ENCODE measurements at regions not wholly inside any gene's neighbourhood (a gene's known extent, or its start where the extent isn't known, plus 50 kb on each side); places are given as distances from the start of the nearest gene placed in this dataset.

DNA sequence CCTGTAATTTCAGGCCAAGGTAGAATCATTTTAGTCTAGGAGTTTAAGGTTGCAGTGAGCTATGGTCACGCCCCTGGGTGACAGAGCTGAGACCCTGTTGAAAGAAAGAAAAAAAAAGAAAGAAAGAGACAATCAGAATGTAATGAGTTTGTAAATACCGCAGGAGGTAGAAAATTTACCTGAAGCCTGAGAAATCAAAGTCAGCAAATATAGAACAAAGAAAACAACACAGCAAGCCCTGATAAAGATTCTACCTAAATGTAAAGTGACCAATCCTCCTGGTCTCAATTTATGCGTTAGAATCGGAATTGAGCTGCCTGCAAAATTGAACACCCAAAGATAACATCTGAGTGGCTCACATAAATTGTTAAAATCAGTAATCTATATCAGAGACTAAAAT is 146.5 kb upstream of the ZNF184 start:
- TF ChIP-seq, protein P1, sequence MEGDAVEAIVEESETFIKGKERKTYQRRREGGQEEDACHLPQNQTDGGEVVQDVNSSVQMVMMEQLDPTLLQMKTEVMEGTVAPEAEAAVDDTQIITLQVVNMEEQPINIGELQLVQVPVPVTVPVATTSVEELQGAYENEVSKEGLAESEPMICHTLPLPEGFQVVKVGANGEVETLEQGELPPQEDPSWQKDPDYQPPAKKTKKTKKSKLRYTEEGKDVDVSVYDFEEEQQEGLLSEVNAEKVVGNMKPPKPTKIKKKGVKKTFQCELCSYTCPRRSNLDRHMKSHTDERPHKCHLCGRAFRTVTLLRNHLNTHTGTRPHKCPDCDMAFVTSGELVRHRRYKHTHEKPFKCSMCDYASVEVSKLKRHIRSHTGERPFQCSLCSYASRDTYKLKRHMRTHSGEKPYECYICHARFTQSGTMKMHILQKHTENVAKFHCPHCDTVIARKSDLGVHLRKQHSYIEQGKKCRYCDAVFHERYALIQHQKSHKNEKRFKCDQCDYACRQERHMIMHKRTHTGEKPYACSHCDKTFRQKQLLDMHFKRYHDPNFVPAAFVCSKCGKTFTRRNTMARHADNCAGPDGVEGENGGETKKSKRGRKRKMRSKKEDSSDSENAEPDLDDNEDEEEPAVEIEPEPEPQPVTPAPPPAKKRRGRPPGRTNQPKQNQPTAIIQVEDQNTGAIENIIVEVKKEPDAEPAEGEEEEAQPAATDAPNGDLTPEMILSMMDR (IDR thresholded peaks at IDR 0.05) = no peak
- no peak overlapping the region for H3K9ac ChIP-seq
- H3K27me3 ChIP-seq (ENCODE audit: control insufficient read depth, insufficient read depth, low read length) = peaks cover 5% of the 10 kb centered on the region
- H3K79me2 ChIP-seq = no peaks in the 10 kb centered on the region
- no peaks in the 10 kb centered on the region for H3K36me3 ChIP-seq (ENCODE audit: control insufficient read depth, insufficient read depth, low read length)
- H3K4me1 ChIP-seq = no peaks in the 10 kb centered on the region
- no peak overlapping the region for H3K4me3 ChIP-seq (ENCODE audit: low read depth, low read length)
- H3K9me3 ChIP-seq (ENCODE audit: control insufficient read depth, low read length) = no peaks in the 10 kb centered on the region
- no peak overlapping the region for H3K4me2 ChIP-seq (ENCODE audit: low read length)
- H2AFZ ChIP-seq = no peak overlapping the region
- H3K27ac ChIP-seq = no peak overlapping the region

DNA sequence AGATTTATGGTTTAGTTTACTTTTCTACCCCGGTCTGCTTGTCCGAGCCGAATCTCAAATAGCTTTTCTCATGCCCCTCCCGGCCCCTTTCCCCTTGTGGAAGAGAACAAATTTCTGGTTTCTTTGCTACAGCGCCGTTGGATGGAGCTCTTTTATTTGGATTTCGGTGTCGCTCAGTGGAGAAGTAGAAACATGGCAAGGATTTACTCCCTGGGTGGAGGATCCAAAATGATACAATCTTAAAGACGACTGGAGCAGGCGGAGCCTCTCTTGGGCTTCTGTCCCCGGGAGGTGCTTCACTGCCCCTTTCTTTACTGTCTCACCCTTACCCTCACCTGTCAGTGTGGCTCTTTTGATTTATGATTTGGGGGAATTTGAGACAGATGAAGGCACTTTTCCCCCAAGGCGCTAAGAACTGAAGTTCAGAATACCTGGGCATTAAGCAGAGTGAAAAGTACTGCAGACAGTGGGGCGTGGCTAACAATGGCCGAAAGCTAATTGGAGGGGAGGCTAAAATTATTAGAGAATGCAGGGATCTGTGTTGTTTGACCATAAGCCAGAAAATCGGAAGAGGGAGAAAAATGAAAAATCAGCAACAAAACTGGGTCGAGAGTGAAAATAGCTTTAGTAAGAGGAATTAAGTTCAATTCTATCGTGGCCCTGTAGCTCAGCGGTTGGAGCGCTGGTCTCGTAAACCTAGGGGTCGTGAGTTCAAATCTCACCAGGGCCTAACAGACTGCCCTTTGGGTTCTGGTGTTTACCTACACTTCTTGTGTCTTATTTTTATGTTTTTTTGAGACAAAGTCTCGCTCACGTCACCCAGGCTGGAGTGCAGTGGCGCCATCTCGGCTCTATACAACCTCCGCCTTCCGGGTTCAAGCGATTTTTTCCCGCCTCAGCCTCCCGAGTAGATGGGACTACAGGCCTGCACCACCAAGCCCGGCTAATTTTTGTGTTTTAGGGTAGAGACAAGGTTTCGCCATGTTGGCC is 145.1 kb upstream of the ZNF184 start:
- TF ChIP-seq, protein P1 (IDR thresholded peaks at IDR 0.05) = no peak

DNA sequence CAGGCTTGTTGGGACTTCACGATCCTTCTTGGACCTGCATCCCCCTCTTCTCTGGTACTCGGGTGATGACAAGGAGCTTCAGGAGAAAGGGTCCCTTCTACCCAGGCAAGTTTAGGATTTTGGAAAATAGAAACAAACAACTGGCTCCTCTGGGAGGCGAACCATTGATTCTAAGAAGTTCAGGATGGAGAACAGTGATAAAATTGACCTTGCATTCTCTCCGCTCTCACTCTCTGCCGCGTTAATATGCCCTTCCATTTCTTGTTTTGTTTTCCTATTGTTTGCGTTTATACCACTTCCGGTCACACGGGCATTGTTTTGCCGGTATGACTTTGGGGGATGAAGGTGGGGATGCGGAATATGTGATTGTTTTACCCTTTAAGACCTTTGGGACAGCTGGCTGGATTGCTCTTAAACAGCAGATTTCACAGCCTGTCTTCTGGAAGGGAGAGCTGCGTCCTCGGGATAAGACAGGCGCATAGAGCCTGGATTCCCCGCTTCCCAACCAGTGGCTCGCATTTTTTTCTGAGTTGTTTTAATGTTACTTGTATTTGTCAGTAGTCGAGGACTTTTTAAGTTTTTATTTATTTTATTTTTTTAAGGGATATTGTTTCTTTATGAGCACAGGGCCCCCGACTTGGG is 144.3 kb upstream of the ZNF184 start:
- peaks cover 5% of the 10 kb centered on the region for H3K27me3 ChIP-seq (ENCODE audit: control insufficient read depth, insufficient read depth, low read length)

More for the DNA sequence above, 145.1 kb upstream of the ZNF184 start:
- no peak overlapping the region for H3K9ac ChIP-seq
- no peaks in the 10 kb centered on the region for H3K9me3 ChIP-seq (ENCODE audit: control insufficient read depth, low read length)
- H3K36me3 ChIP-seq (ENCODE audit: control insufficient read depth, insufficient read depth, low read length) = no peaks in the 10 kb centered on the region
- no peak overlapping the region for H3K27ac ChIP-seq
- no peaks in the 10 kb centered on the region for H3K79me2 ChIP-seq
- H2AFZ ChIP-seq = peak overlapping the region; percentile 62
- no peaks in the 10 kb centered on the region for H3K4me1 ChIP-seq
- no peak overlapping the region for H3K4me3 ChIP-seq (ENCODE audit: low read depth, low read length)
- peak overlapping the region; percentile 8 for H3K4me2 ChIP-seq (ENCODE audit: low read length)
- H3K27me3 ChIP-seq (ENCODE audit: control insufficient read depth, insufficient read depth, low read length) = peaks cover 5% of the 10 kb centered on the region

DNA sequence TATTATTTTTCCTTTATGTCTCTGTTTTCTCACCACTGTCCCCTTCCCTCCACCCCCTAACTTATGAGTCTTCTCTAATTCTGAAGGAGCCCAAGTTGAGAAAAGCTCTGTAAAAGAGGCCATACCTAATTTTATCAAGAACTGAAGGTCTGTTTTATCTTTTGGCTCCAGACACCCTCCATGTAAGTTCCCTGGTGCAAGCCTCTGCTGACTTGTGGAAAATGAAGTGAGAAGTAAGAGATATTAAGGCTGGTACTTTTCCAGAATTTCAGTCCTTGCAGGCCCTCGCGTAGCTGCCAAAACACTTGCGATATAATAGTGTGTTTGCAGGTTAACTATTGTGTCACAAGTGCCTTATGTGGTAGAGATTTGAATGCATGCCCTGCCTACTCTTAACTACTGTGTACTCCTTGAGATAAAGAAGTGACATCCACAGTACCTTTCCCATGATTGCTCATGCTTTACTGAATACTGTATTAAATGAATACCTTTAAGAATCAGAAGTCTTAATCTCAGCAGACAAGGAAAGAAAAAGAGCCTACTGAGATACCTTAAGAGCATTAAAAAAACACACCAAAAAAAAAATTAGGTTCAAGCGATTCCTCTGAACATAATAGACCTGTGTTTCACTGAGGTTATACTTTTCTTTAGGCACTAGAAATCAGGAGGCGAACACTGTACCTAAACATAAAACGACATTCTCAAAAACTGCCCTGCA is 143.6 kb upstream of the ZNF184 start:
- Histone ChIP-seq H3K4me1 (no peaks in the 10 kb centered on the region), H3K4me2 (ENCODE audit: low read length) (no peak overlapping the region), H3K27ac (no peak overlapping the region), H3K36me3 (ENCODE audit: control insufficient read depth, insufficient read depth, low read length) (no peaks in the 10 kb centered on the region), H3K9me3 (ENCODE audit: control insufficient read depth, low read length) (no peaks in the 10 kb centered on the region), H3K9ac (no peak overlapping the region), H3K79me2 (no peaks in the 10 kb centered on the region), H3K4me3 (ENCODE audit: low read depth, low read length) (no peak overlapping the region), H3K27me3 (ENCODE audit: control insufficient read depth, insufficient read depth, low read length) (peaks cover 5% of the 10 kb centered on the region), H2AFZ (peak overlapping the region; percentile 62)
- TF ChIP-seq, protein P1 (IDR thresholded peaks at IDR 0.05) = no peak

More for the DNA sequence above, 144.3 kb upstream of the ZNF184 start:
- Histone ChIP-seq H3K4me2 (ENCODE audit: low read length) (peak overlapping the region; percentile 14), H3K36me3 (ENCODE audit: control insufficient read depth, insufficient read depth, low read length) (no peaks in the 10 kb centered on the region), H3K9me3 (ENCODE audit: control insufficient read depth, low read length) (no peaks in the 10 kb centered on the region), H3K27ac (no peak overlapping the region), H3K4me1 (no peaks in the 10 kb centered on the region), H3K79me2 (no peaks in the 10 kb centered on the region), H3K4me3 (ENCODE audit: low read depth, low read length) (no peak overlapping the region), H3K9ac (no peak overlapping the region), H2AFZ (peak overlapping the region; percentile 62)
- TF ChIP-seq, protein P1 (IDR thresholded peaks at IDR 0.05) = no peak
